HG02763 (cell line): ENCODE measurements at regions not wholly inside any gene's neighbourhood (a gene's known extent, or its start where the extent isn't known, plus 50 kb on each side); places are given as distances from the start of the nearest gene placed in this dataset.

Source experiments
- ATAC-seq: cut with Tn5 transposase; IDR thresholded peaks from one replicate; pipeline ENCODE4 v1.9.1; 2021; ENCODE audit warnings: mild to moderate bottlenecking, moderate library complexity; ENCODE audit not compliant: unreplicated experiment

GRCh38 chr7:110322796-110323195 lies 768.1 kb upstream of the LRRN3 start:
- ATAC-seq = no peak

GRCh38 chr7:110326966-110327365 lies 764.0 kb upstream of the LRRN3 start:
- ATAC-seq = no peak

- ATAC-seq = no peak
These were observed 754.5 kb upstream of the LRRN3 start for GRCh38 chr7:110336423-110336822.

- ATAC-seq = no peak
These were observed 753.3 kb upstream of the LRRN3 start for GRCh38 chr7:110337646-110338045.

- no peak for ATAC-seq
These were observed 743.8 kb upstream of the LRRN3 start for GRCh38 chr7:110347081-110347480.

- ATAC-seq = no peak
These were observed 734.5 kb upstream of the LRRN3 start for GRCh38 chr7:110356438-110356837.

GRCh38 chr7:110358028-110358427 lies 732.9 kb upstream of the LRRN3 start:
- ATAC-seq = no peak

GRCh38 chr7:110371709-110372108 lies 719.2 kb upstream of the LRRN3 start:
- ATAC-seq = no peak

- ATAC-seq = no peak
These were observed 718.2 kb upstream of the LRRN3 start for GRCh38 chr7:110372685-110373084.

GRCh38 chr7:110373416-110373815 lies 717.5 kb upstream of the LRRN3 start:
- no peak for ATAC-seq

GRCh38 chr7:110373859-110374258 lies 717.1 kb upstream of the LRRN3 start:
- no peak for ATAC-seq

- ATAC-seq = no peak
These were observed 715.9 kb upstream of the LRRN3 start for GRCh38 chr7:110375068-110375467.

- ATAC-seq = no peak
These were observed 708.2 kb upstream of the LRRN3 start for GRCh38 chr7:110382736-110383135.

- no peak for ATAC-seq
These were observed 704.9 kb upstream of the LRRN3 start for GRCh38 chr7:110386006-110386405.

GRCh38 chr7:110386913-110387312 lies 704.0 kb upstream of the LRRN3 start:
- no peak for ATAC-seq

- no peak for ATAC-seq
These were observed 703.2 kb upstream of the LRRN3 start for GRCh38 chr7:110387689-110388088.

GRCh38 chr7:110388457-110388856 lies 702.5 kb upstream of the LRRN3 start:
- ATAC-seq = no peak

GRCh38 chr7:110396021-110396420 lies 694.9 kb upstream of the LRRN3 start:
- no peak for ATAC-seq

- ATAC-seq = no peak
These were observed 692.8 kb upstream of the LRRN3 start for GRCh38 chr7:110397927-110398660.

GRCh38 chr7:110399421-110399820 lies 691.5 kb upstream of the LRRN3 start:
- ATAC-seq = no peak

- no peak for ATAC-seq
These were observed 690.5 kb upstream of the LRRN3 start for GRCh38 chr7:110400411-110400810.

- no peak for ATAC-seq
These were observed 683.7 kb upstream of the LRRN3 start for GRCh38 chr7:110407242-110407641.

GRCh38 chr7:110407706-110408105 lies 683.2 kb upstream of the LRRN3 start:
- no peak for ATAC-seq
